Stimulated activated CD8-positive, alpha-beta memory T cell treated with anti-CD3 and anti-CD28 coated beads, Interleukin-15, amount 100 ng/mL, for 1 hour (primary cell): ENCODE measurements at regions not wholly inside any gene's neighbourhood (a gene's known extent, or its start where the extent isn't known, plus 50 kb on each side); places are given as distances from the start of the nearest gene placed in this dataset.
A peak's percentile ranks its signal among the peaks of the same experiment; 100 is the strongest.
"Not testable (repeated sequence)": the region's sequence is repeated elsewhere in the genome, so short reads cannot be mapped to it uniquely, and the experiment has no call there.

ENCODE experiments used
- DNase-seq: peaks from one replicate; pipeline ENCODE4 v3.0.0-alpha.2; 2020; ENCODE audit warnings: low read depth

DNA sequence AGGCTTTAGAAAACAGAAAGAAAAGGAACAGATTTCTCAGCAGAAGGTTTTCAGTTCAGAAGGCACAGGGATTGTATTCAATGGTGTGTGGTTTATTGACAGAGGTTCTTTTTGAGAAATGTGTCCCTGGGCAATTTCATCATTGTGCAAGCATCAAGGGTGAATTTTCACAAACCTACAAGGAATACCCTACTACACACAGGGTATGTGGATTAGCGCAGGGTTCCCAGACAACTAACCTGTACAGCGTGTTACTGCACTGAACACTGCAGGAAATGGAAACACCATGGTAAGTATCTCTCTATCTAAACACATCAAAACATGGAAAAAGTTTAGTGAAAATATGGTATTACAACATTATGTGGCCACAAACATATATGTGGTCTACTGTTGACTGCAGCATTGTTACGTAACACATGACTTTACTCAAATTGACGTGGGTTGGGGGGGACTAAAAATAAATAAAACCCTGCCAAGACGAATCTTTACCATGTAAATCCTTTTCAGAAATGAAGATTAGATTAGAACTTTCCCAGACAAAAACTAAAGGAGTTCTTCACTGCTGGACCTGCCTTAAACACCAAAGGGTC, 893.1 kb downstream of the TMEM121 start:
- no peak for DNase-seq

DNA sequence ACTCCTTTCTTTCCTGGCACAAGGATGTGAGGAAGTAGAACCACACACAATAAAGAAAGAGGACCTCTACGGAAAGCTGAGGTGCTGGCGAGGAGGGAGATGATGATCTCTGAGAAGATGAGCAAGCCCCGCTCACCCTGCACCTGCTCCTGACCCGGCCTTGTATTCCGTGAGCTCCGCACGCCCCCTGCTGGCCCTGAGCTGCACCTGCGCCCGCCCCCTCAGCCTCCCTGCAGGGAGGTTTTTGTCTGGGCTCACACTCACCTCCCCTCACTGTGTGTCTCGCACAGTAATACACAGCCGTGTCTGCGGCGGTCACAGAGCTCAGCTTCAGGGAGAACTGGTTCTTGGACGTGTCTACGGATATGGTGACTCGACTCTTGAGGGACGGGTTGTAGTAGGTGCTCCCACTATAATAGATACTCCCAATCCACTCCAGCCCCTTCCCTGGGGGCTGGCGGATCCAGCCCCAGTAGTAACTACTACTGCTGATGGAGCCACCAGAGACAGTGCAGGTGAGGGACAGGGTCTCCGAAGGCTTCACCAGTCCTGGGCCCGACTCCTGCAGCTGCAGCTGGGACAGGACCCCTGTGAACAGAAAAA, 895.1 kb downstream of the TMEM121 start:
- peak; percentile 30 for DNase-seq

DNA sequence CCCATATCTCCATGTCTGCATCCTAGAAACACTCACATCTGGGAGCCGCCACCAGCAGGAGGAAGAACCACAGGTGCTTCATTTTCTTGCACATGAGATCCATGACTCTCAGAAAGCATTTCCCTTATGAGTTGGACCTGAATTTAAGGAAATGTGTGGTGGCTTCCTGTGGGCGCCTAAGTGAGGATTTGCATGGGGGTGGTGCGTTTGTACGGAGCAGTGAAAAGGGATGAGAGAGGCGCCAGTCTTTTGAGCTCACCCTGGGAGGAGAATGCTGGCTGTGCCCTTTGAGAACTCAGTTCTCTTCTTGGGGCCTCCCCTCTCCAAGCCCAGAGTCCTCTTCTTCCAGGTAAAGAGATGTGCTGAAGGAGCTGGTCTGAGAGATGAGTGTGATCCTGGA, 895.7 kb downstream of the TMEM121 start:
- no peak for DNase-seq

DNA sequence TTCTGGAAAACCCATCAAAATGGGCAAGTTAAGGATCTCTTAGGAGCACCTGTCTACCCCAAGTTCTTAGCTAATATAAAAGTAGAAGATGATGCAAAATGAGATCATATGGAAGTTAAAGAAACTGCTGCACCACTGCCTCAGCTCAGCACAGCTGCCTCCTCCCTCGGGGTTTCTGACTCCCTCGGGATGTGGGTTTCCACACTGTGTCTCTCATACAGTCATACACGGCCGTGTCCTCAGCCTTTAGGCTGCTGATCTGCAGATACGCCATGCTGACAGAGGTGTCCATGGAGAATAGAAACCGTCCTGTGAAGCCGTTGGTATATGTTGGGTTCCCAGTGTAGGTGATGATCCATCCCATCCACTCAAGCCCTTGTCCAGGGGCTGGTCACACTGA, 898.8 kb downstream of the TMEM121 start:
- DNase-seq = not testable (repeated sequence)

DNA sequence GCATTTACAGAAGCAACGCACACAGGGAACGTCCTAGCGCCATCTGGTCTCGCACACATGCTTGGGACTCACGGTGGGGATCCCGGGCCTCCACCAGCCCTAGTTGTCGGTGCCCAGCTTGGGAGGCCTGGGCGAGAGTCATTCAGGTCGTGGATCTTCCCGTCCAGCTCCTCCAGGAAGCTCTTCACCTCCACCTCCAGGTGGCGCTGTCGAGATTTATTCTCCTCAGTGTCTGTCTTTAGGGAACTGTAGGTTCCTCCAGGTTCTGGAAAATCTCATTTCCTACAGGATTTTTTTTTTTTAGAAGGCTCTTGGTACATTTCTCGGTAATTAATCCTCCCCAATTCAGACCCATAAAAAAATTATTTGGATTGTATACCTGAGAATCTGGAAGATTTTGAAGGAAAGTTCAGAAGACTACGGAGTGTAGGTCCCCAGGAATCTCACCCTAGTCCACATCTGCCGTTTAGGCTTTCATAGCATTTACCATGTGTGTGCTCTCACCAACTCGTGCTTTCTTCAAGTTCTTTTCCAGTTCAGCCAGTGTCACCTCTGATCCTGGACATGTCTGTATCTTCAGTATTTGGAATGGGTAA, 910.0 kb downstream of the TMEM121 start:
- DNase-seq = peak; percentile 47

DNA sequence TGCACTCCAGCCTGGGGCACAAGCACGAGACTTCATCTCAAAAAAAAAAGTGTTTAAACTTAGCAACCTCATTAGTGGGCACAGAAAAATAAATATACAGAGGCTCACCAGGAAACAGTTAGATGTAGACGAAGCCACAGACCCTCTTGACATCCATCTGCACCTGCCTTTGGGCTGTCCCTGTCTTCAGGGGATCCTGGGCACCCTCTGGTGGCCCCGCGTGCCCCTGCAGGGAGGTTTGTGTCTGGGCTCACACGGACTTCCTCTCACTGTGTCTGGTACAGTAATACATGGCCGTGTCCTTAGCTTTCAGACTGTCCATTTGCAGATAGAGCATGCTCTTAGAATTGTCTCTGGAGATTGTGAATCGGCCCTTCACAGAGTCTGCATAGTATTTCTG, 916.5 kb downstream of the TMEM121 start:
- no peak for DNase-seq

DNA sequence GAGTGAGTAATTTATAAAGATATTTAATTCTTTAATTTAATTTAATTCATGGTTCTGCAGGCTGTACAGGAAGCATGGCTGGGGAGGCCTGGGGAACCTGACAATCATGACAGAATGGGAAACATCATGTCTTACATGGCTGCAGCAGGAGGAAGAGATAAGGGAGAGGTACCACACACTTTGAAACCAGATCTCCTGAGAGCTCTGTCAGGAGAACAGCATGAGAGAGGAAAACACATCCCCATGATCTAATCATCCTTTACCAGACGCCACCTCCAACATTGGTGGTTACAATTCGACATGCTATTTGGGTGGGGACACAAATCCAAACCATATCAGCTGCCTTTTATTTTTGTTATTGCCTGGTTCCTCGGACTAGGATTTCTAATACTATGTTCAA, 928.6 kb downstream of the TMEM121 start:
- DNase-seq = no peak

DNA sequence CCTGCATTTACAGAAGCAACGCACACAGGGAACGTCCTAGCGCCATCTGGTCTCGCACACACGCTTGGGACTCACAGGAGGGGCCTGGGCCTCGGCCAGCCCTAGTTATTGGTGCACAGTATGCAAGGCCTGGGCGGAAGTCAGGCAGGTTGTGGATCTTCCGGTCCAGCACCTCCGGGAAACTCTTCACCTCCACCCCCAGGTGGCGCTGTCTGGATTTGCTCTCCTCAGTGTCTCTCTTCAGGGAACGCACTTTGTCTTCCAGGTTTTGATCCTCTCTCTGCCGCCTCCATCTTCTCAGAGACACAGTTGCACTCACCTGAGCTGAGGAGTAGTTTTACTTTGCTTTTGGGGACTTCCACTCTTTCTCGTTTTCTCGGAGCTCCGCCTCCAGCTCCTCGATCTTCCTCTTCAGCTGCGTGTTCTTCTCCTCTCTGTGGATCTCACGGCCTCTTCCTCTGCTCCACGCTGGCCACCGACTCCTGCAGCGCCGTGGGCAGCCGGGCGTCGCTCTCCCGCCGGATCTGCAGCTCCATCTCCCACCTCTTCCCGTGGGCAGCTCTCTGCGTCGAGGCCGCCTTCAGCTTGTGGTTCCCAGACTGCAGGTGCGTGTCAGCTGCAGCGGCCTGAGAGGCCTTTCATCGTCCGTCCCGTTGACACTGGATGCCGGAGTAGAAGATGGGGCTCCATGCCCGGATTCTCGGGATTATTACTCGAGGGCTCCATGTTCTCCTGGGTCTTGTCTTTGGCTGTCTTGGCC, 933.8 kb downstream of the TMEM121 start:
- peak; percentile 14 for DNase-seq

DNA sequence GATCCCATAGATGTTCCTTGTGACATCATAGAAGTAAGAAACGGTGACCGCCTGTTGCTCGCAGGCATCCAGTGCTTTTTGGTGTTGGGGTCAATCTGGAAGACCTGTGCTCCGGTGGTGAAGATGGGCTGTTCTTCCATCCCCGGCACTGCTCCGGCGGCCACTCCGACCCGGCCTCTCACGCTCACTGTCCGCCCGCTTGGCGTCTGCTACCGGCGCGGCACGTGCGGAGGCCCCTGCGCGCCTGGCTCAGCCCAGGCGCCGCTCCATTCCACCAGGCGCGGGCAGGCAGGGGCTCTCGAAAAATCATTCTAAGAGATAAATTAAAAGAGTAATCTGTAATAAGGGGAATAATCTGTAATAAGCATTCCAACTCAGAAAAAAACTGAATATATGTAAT, 934.5 kb downstream of the TMEM121 start:
- DNase-seq = no peak

DNA sequence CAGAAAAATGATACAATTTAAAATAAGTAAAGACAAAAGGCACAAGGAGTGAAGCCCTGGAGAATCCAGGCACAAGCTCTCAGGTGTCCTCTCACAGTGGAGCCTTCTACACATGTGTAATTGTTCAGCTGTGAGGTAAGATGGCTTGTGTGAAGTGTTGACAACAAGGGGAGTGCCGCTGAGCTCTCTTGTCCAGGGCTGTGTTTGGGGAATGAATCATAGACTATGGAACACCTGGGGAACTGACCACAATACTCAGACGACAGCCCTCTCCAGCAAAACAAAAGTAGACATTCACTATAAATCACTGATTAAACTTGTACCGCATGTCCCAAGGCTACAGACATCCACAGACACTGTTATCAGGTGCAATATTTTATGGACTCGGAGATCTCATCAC, 940.1 kb downstream of the TMEM121 start:
- DNase-seq = not testable (repeated sequence)

DNA sequence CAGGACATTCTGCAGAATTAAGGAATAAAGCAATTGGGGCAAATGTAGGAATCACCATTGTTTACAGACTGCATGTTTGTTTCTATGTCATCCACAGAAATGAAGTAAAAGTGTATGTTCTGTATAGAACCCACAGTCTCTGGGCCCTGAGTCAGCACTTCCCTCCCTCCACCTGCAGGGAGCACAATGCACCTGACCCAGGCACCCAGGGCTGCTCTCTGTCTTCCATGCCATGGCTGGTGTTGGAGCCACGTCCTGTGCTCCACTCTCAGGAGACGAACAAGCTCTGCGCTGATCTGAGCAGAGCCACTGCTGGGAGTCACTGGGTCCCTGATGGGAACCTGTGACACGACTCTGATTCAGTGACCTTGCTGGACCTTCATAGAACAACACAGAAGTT, 942.5 kb downstream of the TMEM121 start:
- not testable (repeated sequence) for DNase-seq

DNA sequence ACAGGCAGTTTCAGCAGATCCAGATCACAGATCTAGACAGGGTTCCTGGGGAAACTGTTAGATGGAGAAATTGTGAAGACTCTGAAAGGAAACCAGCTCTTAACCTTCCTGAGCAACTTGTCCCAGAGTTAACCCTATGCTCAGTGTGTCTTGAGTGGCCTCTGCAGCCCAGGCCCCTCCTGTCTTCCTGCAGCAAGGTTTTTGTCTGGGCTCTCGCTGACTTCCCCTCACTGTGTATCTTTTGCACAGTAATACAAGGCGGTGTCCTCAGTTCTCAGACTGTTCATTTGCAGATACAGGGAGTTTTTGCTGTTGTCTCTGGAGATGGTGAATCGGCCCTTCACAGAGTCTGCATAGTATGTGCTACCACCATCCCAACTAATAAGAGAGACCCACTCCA, 943.6 kb downstream of the TMEM121 start:
- DNase-seq = not testable (repeated sequence)

DNA sequence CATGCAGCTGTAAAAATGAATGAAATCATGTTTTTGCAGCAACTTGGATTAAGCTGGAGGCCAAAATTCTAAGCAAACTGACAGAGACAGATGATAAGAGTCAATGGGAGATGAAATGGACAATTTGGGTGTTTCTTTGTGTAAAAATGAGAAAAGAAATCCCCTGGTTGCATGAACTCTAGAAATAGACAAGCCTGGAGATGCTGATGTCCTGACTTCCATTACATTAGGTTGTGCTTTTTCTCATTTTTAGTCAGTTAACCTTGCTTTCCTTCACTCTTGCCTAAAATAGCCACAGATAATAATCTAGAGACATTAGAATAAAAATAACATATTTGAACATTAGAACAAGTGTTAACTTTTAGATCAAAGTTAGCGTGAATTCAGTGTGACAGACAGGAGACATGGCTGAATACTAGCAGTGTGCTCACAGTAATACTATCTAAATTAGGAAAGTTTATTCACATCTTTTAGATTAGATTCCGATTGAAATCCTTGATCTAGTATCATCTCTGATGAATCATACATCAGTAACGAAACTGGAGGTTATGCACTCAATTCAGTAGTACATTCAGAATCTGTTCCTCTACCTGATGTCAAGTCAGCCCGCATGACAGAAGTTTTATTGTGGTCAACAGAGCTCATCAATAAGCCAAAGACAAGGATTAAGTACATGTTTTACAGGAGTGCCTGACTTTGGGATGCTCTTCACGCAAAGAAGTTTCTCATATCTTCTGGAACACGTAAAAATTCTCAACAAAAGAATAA, 948.1 kb downstream of the TMEM121 start:
- not testable (repeated sequence) for DNase-seq

DNA sequence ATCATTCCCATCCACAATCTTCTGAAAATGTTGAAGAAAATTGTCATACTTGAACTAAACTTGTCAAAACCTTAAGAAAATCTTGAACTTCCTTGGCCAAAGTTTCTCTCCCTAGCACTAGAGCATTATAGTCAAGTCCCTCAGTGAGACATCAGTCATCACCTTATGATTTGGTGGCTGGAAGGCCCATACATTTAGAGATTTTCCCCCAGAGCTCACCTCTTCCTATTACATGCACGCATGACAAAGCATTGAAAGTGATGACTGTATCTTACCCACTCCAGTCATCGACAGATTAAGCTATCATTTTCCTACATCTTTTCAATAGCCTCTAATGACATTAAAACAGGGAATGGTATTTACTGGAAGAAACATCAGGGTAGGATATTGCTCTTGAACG, 948.8 kb downstream of the TMEM121 start:
- DNase-seq = not testable (repeated sequence)

DNA sequence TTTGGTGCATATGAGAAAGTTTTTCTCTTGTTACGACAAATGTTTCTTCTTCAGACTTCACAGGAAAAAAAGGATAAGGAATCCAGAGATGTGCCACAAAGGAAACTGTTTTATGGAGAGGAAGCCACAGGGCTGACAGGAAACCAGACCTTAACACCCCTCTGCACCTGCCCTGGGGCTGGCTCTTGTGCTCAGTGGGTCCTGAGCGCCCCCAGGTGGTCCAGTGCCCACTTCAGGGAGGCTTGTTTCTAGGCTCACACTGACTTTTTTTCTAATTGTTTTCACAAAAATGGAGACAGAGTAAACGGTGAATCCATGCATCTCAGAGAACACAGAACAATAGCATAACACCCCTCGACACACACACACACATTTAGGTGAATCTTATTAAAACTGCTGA, 951.2 kb downstream of the TMEM121 start:
- DNase-seq = not testable (repeated sequence)

DNA sequence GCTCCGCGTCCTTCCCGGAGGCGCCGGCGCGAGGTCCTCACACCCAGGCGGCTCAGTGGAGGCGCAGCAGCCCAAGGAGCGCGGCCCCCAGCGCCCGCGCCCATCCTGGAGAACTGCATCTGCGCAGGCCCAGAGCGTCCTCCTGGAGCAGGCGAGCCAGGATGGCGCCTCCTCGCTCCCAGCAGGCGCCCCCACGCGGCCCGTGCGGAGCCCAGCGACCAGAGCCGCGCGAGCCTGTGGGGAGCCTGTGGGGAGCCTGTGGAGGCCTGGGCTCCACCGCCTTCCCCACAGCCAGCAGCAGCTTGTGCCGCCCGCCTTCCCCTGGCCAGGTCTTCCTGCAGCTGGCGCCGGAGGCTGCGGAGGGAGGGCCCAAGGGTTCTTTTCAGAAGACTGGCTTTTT, 953.9 kb downstream of the TMEM121 start:
- DNase-seq = not testable (repeated sequence)

DNA sequence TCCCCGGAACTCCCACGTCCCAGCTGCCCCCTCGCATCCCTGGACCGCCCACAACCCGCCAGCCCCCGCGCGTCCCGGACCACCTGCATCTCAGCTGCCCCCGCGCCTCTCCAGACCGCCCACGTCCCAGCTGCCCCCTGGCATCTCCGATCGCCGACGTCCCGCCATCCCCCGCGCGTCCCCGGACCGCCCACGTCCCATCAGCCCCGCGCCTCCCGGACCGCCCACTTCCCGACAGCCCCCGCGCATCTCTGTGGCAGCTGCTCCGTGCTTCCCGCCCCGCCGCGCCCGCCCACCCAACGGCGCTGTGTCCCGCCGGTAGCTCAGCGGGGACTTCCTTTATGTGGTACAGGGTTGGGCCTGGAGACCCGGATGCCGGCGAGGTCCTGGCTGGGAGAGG, 955.8 kb downstream of the TMEM121 start:
- not testable (repeated sequence) for DNase-seq

DNA sequence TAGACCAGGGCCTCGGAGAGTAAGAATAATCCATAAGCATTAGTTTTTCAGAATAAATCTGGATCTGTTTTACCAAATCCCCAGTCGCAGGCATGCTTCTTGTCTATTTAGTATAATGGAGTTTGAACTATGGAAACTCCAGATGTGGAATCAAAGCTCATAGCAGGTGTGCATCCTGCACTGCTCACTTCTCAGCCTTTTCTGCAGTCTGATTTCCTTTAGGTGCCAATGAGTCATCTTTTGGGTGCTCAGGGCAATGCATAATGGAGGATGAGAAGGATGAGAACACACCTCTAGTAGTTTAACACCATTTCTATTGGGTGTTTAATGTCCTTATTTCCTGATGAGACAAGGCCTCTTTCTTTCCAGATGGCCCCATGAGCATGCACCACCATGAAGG, 961.2 kb downstream of the TMEM121 start:
- DNase-seq = no peak

DNA sequence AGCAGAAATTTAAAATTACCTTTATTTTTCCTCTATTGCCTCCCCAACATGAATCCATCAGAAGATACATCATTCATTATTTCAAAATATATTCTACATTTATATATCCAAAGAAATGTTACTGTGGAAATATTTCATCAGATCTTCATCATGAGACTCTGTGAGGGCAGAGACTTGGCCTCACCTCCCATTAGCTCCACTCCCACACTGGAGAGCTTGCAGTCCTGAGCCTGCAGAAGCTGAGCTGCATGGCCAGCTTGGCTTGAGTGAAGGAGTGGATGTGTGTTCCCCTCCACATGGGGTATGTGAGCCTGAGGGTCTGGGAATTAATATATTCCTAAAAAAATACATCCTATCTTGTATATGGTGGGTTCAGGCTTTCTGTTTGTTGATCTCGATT, 961.9 kb downstream of the TMEM121 start:
- DNase-seq = no peak

DNA sequence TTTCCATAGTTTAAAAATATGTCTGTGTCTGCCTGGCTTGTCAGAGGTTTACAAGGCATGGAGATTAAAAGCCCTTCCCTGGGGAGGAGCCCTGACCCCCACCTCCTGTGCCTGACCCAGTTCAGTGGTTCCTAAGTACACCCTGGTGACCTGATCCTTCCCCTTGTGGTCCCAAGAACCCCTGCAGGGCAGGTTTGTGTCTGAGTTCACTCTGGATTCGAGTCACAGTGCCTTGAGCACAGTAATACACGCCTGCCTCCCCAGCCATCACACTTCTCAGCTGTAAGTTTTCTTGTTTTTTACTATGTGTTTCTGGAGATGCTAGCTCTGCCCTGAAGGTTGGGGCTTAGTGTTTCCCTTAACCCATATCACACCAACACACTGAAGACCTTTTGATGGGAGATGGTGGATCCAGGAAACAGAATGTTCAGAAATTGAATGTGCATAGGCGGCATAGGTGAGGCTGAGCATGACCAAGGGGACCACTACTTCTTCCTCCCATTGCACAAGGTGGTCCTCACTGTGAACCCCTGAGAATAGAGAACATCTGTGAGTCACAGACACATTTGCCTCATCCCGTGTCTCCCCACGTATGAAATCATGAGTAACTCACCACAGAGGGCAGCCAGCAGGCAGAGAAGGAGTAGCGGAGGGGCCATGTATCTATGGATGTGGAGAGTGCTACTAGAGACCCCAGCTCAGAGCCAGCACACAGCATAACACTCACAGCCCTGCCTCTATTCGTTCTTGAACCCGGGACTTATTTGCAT, 962.9 kb downstream of the TMEM121 start:
- DNase-seq = no peak

DNA sequence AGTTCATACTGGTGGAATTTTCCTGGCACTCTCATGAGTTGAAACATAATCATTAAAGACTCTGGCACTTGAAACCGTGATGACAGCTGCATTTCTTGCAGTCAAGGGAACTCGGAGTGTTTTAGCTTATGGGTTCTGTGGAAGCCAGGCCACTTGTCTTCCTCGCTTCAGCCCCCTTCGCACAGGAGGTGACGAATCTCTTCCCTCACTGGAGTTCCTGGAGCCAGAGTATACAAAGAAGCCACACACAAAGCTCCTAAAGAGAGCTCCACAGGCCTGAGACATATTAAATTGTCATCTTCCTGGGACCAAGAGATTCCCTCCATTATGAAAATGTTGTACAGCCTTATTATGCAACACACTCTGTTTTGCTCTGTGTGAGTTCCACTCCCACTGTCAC, 964.1 kb downstream of the TMEM121 start:
- no peak for DNase-seq

DNA sequence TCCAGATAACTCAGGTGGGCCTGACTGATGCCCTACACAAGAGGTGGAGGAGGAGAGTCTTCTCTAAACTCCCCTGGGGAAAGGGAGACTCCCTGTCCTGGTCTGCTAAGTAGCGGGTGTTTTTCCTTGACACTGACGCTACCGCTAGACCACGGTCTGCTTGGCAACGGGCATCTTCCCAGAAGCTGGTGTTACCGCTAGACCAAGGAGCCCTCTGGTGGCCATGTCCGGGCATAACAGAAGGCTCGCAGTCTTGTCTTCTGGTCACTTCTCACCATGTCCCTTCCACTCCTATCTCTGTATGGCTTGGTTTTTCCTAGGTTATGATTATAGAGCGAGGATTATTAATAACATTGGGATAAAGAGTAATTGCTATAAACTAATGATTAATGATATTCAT, 965.5 kb downstream of the TMEM121 start:
- DNase-seq = no peak
